PC-9 (cell line): ENCODE measurements at regions not wholly inside any gene's neighbourhood (a gene's known extent, or its start where the extent isn't known, plus 50 kb on each side); places are given as distances from the start of the nearest gene placed in this dataset.

Experiments
- BruUV-seq: library from RNA; stranded (reverse); fragments of 400-500 nt; replicated peaks from 2 replicates; lab custom pipeline; 2021; lab: Mats Ljungman, UMichigan
- CTCF ChIA-PET: fragments of 300-600 bp; sonication (Branson Sonifier 250); formaldehyde crosslinking; loops from one replicate; lab custom pipeline; 2022; ENCODE audit warnings: antibody characterized with exemption; lab: Charles Lee
- POLR2A ChIA-PET: fragments of 300-600 bp; sonication (Branson Sonifier 250); formaldehyde crosslinking; loops from one replicate; lab custom pipeline; 2022; ENCODE audit warnings: antibody characterized with exemption; ENCODE audit not compliant: unreplicated experiment; lab: Charles Lee
- DNase-seq, 2 experiments: peaks; one replicate each; pipeline versions ENCODE4 v3.0.0 to v3.0.0-alpha.2; 2015 to 2022; ENCODE audit warnings: mixed read lengths in 1 of 2
- H2AFZ ChIP-seq: fragments of 200-600 bp; sonication (generic); 2 replicates; pipeline ENCODE4 v1.8.1; 2017; ENCODE audit warnings: antibody characterized with exemption
- H3F3A ChIP-seq: fragments of 200-600 bp; sonication (generic); 2 replicates; pipeline ENCODE4 v1.8.1; 2017; ENCODE audit warnings: antibody characterized with exemption, mild to moderate bottlenecking, low read depth; ENCODE audit not compliant: insufficient read depth
- H3K27ac ChIP-seq: fragments of 200-600 bp; sonication (generic); 2 replicates; pipeline ENCODE4 v1.6.1; 2016; ENCODE audit warnings: mixed run types
- H3K27me3 ChIP-seq: fragments of 200-600 bp; sonication (generic); 2 replicates; pipeline ENCODE4 v1.6.1; 2016; ENCODE audit warnings: low read depth, mixed run types; ENCODE audit not compliant: insufficient read depth
- H3K36me3 ChIP-seq: fragments of 200-600 bp; sonication (generic); 2 replicates; pipeline ENCODE4 v1.6.1; 2016; ENCODE audit warnings: low read depth, mixed run types
- H3K4me1 ChIP-seq: fragments of 200-600 bp; sonication (generic); replicated peaks from 2 replicates; pipeline ENCODE4 v1.6.1; 2016; ENCODE audit warnings: mixed run types; ENCODE audit not compliant: insufficient read depth
- H3K4me2 ChIP-seq: fragments of 200-600 bp; sonication (generic); 2 replicates; pipeline ENCODE4 v1.6.1; 2017; ENCODE audit warnings: mixed run types
- H3K4me3 ChIP-seq: fragments of 200-600 bp; sonication (generic); 2 replicates; pipeline ENCODE4 v1.6.1; 2016; ENCODE audit warnings: mixed run types
- H3K79me2 ChIP-seq: fragments of 200-600 bp; sonication (generic); 2 replicates; pipeline ENCODE4 v1.6.1; 2017; ENCODE audit warnings: low read depth, mixed run types
- H3K9me2 ChIP-seq: fragments of 200-600 bp; sonication (generic); 2 replicates; pipeline ENCODE4 v1.8.1; 2017; ENCODE audit warnings: mild to moderate bottlenecking; ENCODE audit not compliant: insufficient read depth
- H3K9me3 ChIP-seq: fragments of 200-600 bp; sonication (generic); 2 replicates; pipeline ENCODE4 v1.8.1; 2016; ENCODE audit warnings: low read depth; ENCODE audit not compliant: insufficient read depth
- H4K20me1 ChIP-seq: fragments of 200-600 bp; sonication (generic); 2 replicates; pipeline ENCODE4 v1.8.1; 2017; ENCODE audit not compliant: insufficient read depth
- CTCF ChIP-seq: fragments of 200-600 bp; sonication (generic); conservative IDR thresholded peaks from 2 replicates; pipeline ENCODE4 v1.6.1; 2017; ENCODE audit warnings: mixed run types, antibody characterized with exemption, mild to moderate bottlenecking, moderate library complexity
- EZH2 ChIP-seq: fragments of 200-600 bp; sonication (generic); IDR thresholded peaks from 2 replicates; pipeline ENCODE4 v1.8.0; 2017; ENCODE audit warnings: antibody characterized with exemption, low read depth
- intact Hi-C: fragments of 100-400 bp; cut with micrococcal nuclease; formaldehyde crosslinking; loops from one replicate; pipeline ENCODE4 v1.10.0; 2022; ENCODE audit not compliant: unreplicated experiment

DNA sequence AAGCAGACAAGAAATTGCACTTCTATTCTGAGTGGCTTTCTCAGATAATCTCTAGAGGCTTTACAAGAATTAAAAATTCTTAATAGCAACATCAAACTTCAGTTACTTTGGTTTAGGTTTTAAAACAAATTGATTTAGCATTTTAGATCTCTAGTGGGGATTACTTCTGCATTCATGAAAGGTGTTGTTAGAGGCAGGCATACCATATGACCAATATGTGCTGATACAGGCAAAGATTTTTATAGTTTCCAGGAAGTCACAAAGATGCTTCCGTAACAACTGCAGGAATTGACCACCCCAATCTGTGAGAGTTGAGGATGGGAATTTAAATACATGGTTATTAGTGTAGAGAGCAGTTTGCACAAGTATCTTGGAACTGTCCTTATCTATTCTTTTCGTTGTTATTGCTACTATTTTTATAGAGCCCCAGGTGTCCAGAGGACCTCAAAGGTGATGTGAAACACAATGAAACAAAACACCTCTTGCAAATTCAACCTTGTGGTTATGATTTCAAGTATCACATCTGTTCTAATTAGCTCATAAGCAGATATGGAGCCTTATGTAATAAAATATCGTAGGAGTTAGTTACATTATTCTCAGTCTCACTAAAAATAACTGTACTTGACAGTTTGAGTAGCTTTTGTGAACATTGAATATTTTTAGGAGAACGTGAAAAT, 512.7 kb upstream of the ADGRL4 start:
- H3K79me2 ChIP-seq: no peaks in the 10 kb centered on the region
- POLR2A ChIA-PET: no interaction called here
- CTCF ChIA-PET: no interaction called here
- intact Hi-C loops: no loop called here
- H3F3A ChIP-seq: no peaks in the 10 kb centered on the region
- H3K4me3 ChIP-seq: no peak overlapping the region
- no peaks in the 10 kb centered on the region for H3K27me3 ChIP-seq
- no peak overlapping the region for H2AFZ ChIP-seq
- no peaks in the 10 kb centered on the region for H3K9me3 ChIP-seq
- H3K9me2 ChIP-seq: no peaks in the 10 kb centered on the region
- no peaks in the 10 kb centered on the region for H3K36me3 ChIP-seq
- no peak for DNase-seq
- H3K4me2 ChIP-seq: no peak overlapping the region
- TF ChIP-seq CTCF: no peak
- no peak for TF ChIP-seq EZH2
- H3K27ac ChIP-seq: no peak overlapping the region
- H3K4me1 ChIP-seq: no peaks in the 10 kb centered on the region
- no peaks in the 10 kb centered on the region for H4K20me1 ChIP-seq
- no TSS peak for BruUV-seq

DNA sequence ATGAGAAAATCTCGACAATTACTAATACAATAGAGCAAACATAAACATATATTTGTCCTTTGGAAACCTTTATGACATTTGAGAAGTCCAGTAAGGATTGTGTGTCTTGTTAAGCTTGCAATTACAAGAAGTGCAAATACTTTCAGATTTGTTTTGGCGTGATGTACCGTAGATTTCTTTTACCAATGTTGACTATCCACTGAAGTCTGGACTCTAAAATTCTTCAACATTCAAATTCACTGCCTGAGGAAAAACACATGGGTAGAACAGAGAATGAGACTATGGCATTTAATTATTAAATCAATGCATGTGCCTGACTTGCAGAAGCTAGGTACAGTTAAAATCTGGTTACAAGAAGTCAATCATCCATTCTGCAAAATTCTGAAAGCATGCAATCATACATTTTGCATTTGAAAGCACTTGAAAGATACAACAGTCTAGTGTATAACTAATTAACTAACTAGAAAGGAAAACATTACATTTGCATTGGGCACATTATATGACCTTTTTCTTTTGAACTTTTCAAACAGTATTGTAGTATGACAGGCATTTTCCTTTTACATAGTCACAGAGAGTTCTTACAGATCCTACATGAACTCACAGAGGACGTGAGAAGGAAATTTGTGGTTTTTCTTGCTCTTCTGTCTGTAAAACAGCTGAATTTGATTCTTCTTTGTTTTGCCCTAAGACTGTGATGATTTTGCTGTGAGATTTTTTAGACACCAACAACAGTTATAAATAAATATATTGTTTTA, 511.1 kb upstream of the ADGRL4 start:
- DNase-seq: no peak
- Histone ChIP-seq H2AFZ (0 out of 2 replicates have a peak overlapping the region, but pooled peaks have one; percentile 69), H4K20me1 (no peaks in the 10 kb centered on the region), H3K4me3 (peak overlapping the region; percentile 55; the same call in 1 of the 2 replicates), H3K27ac (no peak overlapping the region), H3F3A (no peaks in the 10 kb centered on the region), H3K4me2 (peak overlapping the region; percentile 72; the same call in 1 of the 2 replicates), H3K9me2 (no peaks in the 10 kb centered on the region), H3K79me2 (no peaks in the 10 kb centered on the region), H3K27me3 (no peaks in the 10 kb centered on the region), H3K4me1 (no peaks in the 10 kb centered on the region), H3K36me3 (no peaks in the 10 kb centered on the region), H3K9me3 (no peaks in the 10 kb centered on the region)
- ChIA-PET CTCF (no interaction called here), POLR2A (interaction anchor here (0.6 kb wide), 1 partner anchor 33 kb away, joined by 3 read pairs; no protein-coding TSS in a partner anchor)
- intact Hi-C loops: no loop called here
- no TSS peak for BruUV-seq
- TF ChIP-seq EZH2: no peak
- TF ChIP-seq CTCF: no peak

- no peak overlapping the region for H3K4me3 ChIP-seq
- ChIA-PET CTCF (no interaction called here), POLR2A (no interaction called here)
- no peaks in the 10 kb centered on the region; the same call in 1 of the 2 replicates for H4K20me1 ChIP-seq
- TF ChIP-seq EZH2 (no peak), CTCF (no peak)
- H3K4me1 ChIP-seq: no peaks in the 10 kb centered on the region
- intact Hi-C loops: no loop called here
- no peaks in the 10 kb centered on the region for H3K27me3 ChIP-seq
- H3K27ac ChIP-seq: no peak overlapping the region
- BruUV-seq: no TSS peak
- H3K4me2 ChIP-seq: no peak overlapping the region
- H3K9me2 ChIP-seq: no peaks in the 10 kb centered on the region
- H3K79me2 ChIP-seq: no peaks in the 10 kb centered on the region
- H3K9me3 ChIP-seq: no peaks in the 10 kb centered on the region
- no peaks in the 10 kb centered on the region for H3F3A ChIP-seq
- 0 out of 2 replicates have a peak overlapping the region, but pooled peaks have one; percentile 29 for H2AFZ ChIP-seq
- H3K36me3 ChIP-seq: no peaks in the 10 kb centered on the region
- DNase-seq: no peak
Observed at GRCh38 chr1:79507770-79508169, 501.2 kb upstream of the ADGRL4 start.
